ENCODE measurements at regions not wholly inside any gene's neighbourhood (a gene's known extent, or its start where the extent isn't known, plus 50 kb on each side); places are given as distances from the start of the nearest gene placed in this dataset.

DNA sequence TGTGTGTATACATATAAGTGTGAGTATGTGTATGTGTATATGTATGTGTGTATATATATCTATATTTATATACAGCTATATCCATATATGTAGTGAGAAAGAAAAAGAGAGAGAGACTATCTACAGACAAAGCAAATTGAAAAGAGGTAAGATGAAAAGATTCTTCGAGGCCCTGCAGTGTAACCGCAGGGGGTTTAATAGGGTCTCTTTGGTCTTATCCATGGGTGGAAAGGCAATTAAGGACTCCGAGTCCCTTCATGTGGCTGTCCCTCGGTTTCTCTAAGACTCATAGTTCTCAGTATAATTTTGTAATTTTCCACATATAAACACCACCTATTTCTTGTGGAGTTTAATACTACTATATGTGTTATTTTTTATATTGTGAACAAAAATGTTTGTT, 50.6 kb upstream of the JAZF1 start:
- peaks cover 0 to 6% of the 10 kb centered on the region in 2 donors for H3K27me3 Mint-ChIP-seq
- peaks cover 3 to 7% of the 10 kb centered on the region in 2 donors for H3K4me1 Mint-ChIP-seq
- H3K4me3 Mint-ChIP-seq = no peak overlapping the region
- H3K9me3 Mint-ChIP-seq = no peaks in the 10 kb centered on the region
- no peak overlapping the region for H3K27ac Mint-ChIP-seq
- DNase-seq = no peak
- no peaks in the 10 kb centered on the region for H3K36me3 Mint-ChIP-seq
- ATAC-seq (replicated peaks) = no peak

- Mint-ChIP-seq H3K27ac (no peak overlapping the region), H3K9me3 (no peaks in the 10 kb centered on the region), H3K27me3 (no peaks in the 10 kb centered on the region), H3K4me3 (no peak overlapping the region), H3K4me1 (peaks cover 13 to 38% of the 10 kb centered on the region in 2 donors), H3K36me3 (no peaks in the 10 kb centered on the region)
- ATAC-seq (replicated peaks) (no peak), DNase-seq (no peak)
Measured at GRCh38 chr7:28236560-28236959, 56.0 kb upstream of the JAZF1 start.

DNA sequence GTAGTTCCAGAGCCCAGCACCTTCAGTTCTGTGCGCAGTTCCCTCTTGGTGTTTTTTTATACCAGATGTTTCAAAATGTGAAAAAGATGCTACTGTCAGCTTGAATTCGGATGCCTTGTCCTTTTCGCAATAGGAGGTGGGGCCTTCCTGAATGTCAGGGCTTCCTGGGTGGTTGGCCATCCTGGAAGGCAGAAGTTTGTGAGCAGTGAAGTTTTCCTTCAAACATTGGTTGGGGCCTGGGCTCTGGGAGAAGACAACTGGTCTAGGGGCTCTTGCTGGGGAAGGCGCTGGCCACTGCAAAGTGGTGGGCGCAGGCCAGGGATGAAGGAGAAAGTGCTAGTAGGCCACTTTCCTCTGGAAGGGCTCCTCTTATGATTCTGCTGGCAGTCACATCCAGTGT, 56.8 kb upstream of the JAZF1 start:
- H3K27ac Mint-ChIP-seq = no peak overlapping the region

DNA sequence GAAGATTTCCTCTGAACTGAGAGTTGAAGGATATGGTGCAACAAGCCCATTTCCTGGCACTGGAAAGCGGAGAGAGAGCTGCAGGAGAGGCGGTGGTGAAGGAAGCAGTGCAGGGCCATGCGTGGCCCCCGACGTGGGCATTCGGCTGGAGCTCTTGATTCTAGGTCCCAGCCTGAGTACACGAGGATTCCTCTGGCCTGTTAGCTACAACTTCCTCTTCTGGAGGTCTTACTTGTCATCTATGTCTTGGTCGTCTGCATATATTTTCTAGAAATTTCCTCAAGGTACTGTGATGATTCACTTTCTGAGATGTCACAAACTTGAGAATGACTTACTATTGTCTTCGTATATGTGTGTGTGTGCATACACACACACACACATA, 59.2 kb upstream of the JAZF1 start:
- DNase-seq (peak; percentile 11), ATAC-seq (replicated peaks) (peak; percentile 96 to 97)
- H3K9me3 Mint-ChIP-seq = no peaks in the 10 kb centered on the region
- peak overlapping the region; percentile 94 for H3K27ac Mint-ChIP-seq
- peak overlapping the region; percentile 10 to 47 for H3K4me3 Mint-ChIP-seq
- H3K4me1 Mint-ChIP-seq = peaks cover 10 to 31% of the 10 kb centered on the region in 2 donors
- peaks cover 0 to 3% of the 10 kb centered on the region in 2 donors for H3K36me3 Mint-ChIP-seq
- no peaks in the 10 kb centered on the region for H3K27me3 Mint-ChIP-seq

More for the DNA sequence above, 56.8 kb upstream of the JAZF1 start:
- Mint-ChIP-seq H3K9me3 (no peaks in the 10 kb centered on the region), H3K36me3 (no peaks in the 10 kb centered on the region), H3K4me3 (no peak overlapping the region), H3K27me3 (no peaks in the 10 kb centered on the region), H3K4me1 (peaks cover 13 to 38% of the 10 kb centered on the region in 2 donors)
- no peak for ATAC-seq (replicated peaks)
- DNase-seq = no peak

DNA sequence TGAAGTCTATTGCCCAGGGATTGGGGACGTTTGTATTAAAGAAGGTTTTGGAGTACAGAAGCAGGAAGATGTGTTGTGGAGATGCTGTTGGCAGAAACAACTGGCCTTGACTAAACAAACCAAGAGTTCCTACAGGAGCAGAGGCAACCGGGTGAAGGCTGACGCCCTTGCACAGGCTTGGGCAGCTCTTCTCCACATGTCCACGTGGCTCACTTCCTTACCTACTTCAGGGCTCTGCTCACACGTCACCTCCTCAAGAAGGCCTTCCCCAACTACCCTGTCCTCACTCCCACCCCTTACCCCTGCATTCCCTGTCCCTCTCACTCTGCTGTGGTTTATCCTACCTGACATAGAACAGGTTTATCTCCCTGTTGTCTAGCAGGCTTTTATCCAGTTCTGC, 59.9 kb upstream of the JAZF1 start:
- ATAC-seq (replicated peaks) = no peak
- H3K27ac Mint-ChIP-seq = no peak overlapping the region
- no peaks in the 10 kb centered on the region for H3K9me3 Mint-ChIP-seq
- peaks cover 0 to 3% of the 10 kb centered on the region in 2 donors for H3K36me3 Mint-ChIP-seq
- H3K4me3 Mint-ChIP-seq = no peak overlapping the region
- H3K4me1 Mint-ChIP-seq = peaks cover 10 to 31% of the 10 kb centered on the region in 2 donors
- DNase-seq = no peak
- no peaks in the 10 kb centered on the region for H3K27me3 Mint-ChIP-seq

DNA sequence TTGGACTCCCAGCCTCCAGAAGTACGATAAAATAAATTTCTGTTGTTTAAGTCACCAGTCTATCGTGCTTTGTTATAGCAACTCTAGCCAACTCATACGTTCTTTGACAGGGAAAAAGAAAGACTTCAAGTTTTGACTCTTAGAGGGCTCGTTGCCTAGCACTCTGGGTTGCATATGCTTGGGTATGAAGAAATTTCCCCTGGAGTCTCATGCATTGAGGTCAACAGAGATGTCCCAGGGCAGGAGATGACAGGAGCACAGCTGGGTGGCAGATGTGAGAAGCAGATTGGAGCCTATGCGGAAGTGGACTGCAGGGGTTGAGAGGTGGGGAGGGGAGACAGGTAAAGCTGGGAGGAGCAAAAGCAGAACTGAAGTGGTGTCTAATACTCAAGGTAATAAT, 63.3 kb upstream of the JAZF1 start:
- Mint-ChIP-seq H3K36me3 (peaks cover 0 to 3% of the 10 kb centered on the region in 2 donors), H3K27ac (no peak overlapping the region), H3K9me3 (peaks cover 0 to 1% of the 10 kb centered on the region in 2 donors), H3K27me3 (no peaks in the 10 kb centered on the region), H3K4me3 (no peak overlapping the region), H3K4me1 (peaks cover 8 to 21% of the 10 kb centered on the region in 2 donors)
- DNase-seq (no peak), ATAC-seq (replicated peaks) (no peak)

DNA sequence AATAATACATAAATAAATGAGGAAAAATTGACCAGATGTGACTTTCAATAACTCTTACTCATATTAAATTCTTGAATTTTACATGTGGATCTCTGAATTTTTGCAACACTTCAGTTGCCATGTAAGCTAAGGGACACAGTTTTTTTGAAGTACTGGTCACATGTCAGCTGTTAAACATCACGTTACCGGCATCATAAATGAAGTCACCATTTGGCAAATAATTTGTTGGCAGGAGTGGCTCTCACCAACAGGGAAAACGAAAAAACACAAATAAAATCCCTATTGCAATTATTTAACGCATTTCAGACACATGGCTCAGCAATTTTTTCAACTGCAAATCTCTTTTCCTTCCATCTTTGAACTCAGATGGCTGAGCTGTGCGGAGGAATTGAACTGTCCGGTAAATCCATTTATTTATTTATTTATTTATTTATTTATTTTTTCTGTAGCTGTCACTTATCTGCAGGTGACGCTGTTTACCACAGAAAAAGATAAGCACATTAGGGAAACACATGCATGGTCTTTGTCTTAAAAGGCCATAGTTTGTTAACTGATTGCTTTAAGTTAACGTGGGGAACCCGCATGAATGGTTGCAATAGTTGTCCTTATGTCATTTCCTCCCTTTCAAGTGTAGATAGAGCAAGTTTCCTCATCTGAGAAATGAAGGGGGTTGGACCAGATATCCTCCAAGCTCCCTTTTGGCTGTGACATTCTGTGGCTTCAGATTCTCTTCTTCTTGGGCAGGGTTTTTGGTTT, 64.7 kb upstream of the JAZF1 start:
- H3K4me3 Mint-ChIP-seq = no peak overlapping the region
- H3K9me3 Mint-ChIP-seq = peaks cover 0 to 2% of the 10 kb centered on the region in 2 donors
- DNase-seq = no peak
- peaks cover 0 to 3% of the 10 kb centered on the region in 2 donors for H3K36me3 Mint-ChIP-seq
- peaks cover under 1 to 10% of the 10 kb centered on the region in 2 donors for H3K4me1 Mint-ChIP-seq
- no peaks in the 10 kb centered on the region for H3K27me3 Mint-ChIP-seq
- H3K27ac Mint-ChIP-seq = no peak overlapping the region
- ATAC-seq (replicated peaks) = no peak

GRCh38 chr7:28246921-28247461, 66.4 kb upstream of the JAZF1 start:
- peaks cover 0 to 3% of the 10 kb centered on the region in 2 donors for H3K36me3 Mint-ChIP-seq
- peaks cover 0 to 2% of the 10 kb centered on the region in 2 donors for H3K9me3 Mint-ChIP-seq
- H3K4me1 Mint-ChIP-seq = peaks cover 1 to 5% of the 10 kb centered on the region in 2 donors
- DNase-seq = no peak
- no peak overlapping the region for H3K4me3 Mint-ChIP-seq
- no peaks in the 10 kb centered on the region for H3K27me3 Mint-ChIP-seq
- no peak for ATAC-seq (replicated peaks)
- no peak overlapping the region for H3K27ac Mint-ChIP-seq

GRCh38 chr7:28258240-28258639, 77.6 kb upstream of the JAZF1 start:
- Mint-ChIP-seq H3K27ac (no peak overlapping the region), H3K36me3 (no peaks in the 10 kb centered on the region), H3K4me1 (peaks cover 0 to 4% of the 10 kb centered on the region in 2 donors), H3K9me3 (no peaks in the 10 kb centered on the region), H3K27me3 (peaks cover 0 to 8% of the 10 kb centered on the region in 2 donors), H3K4me3 (no peak overlapping the region)
- DNase-seq (no peak), ATAC-seq (replicated peaks) (no peak)

DNA sequence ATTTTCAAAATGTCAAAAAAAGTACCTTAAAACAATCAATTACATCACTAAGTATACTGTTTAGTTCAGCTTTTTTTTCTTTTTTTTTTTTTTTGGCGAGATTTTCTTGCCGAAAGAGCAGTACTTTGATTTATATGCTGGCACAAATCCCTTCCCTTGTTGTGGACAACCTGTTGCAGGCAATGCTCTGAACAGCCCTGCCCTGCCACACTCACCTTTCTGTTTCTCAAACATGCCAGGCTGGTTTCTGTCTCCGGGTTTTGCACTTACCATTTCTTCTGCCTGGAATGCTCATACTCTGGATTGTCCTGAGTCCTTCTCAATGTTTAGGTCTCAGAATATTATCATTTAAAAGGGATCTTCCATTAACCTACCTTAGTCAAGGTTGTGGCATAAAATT, 80.4 kb upstream of the JAZF1 start:
- Mint-ChIP-seq H3K9me3 (no peaks in the 10 kb centered on the region), H3K27ac (no peak overlapping the region)

GRCh38 chr7:28263622-28264271, 83.2 kb upstream of the JAZF1 start:
- no peaks in the 10 kb centered on the region for H3K36me3 Mint-ChIP-seq
- peaks cover 0 to 4% of the 10 kb centered on the region in 2 donors for H3K4me1 Mint-ChIP-seq
- H3K27ac Mint-ChIP-seq = no peak overlapping the region
- no peak overlapping the region for H3K4me3 Mint-ChIP-seq
- no peak for ATAC-seq (replicated peaks)
- no peak for DNase-seq
- no peaks in the 10 kb centered on the region for H3K9me3 Mint-ChIP-seq
- peaks cover 0 to 4% of the 10 kb centered on the region in 2 donors for H3K27me3 Mint-ChIP-seq

More for the DNA sequence above, 80.4 kb upstream of the JAZF1 start:
- H3K4me1 Mint-ChIP-seq = peaks cover 0 to 4% of the 10 kb centered on the region in 2 donors
- H3K4me3 Mint-ChIP-seq = no peak overlapping the region
- DNase-seq (no peak), ATAC-seq (replicated peaks) (no peak)
- peaks cover 0 to 8% of the 10 kb centered on the region in 2 donors for H3K27me3 Mint-ChIP-seq
- no peaks in the 10 kb centered on the region for H3K36me3 Mint-ChIP-seq

DNA sequence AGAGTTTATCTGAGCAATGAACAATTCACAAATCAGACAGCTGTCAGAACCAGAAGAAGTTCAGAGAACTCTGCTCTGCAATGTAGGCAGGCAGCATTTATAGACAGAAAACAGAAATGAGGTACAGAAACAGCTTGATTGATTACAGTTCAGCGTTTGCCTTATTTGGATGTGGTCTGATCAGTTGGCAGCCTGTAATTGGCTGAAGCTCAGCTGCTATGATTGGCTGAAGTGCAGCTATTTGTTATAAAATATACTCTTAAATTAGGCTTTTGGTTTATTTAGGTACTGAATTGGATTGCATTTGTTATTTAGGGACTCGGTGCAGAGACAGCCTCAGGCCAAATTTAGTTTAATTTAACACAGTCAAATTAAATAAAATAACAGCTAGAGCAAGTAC, 85.8 kb upstream of the JAZF1 start:
- ATAC-seq (replicated peaks) (no peak), DNase-seq (no peak)
- Mint-ChIP-seq H3K27ac (no peak overlapping the region), H3K36me3 (no peaks in the 10 kb centered on the region), H3K9me3 (peaks cover 0 to 2% of the 10 kb centered on the region in 2 donors), H3K27me3 (no peaks in the 10 kb centered on the region), H3K4me3 (no peak overlapping the region), H3K4me1 (peaks cover 15 to 24% of the 10 kb centered on the region in 2 donors)

DNA sequence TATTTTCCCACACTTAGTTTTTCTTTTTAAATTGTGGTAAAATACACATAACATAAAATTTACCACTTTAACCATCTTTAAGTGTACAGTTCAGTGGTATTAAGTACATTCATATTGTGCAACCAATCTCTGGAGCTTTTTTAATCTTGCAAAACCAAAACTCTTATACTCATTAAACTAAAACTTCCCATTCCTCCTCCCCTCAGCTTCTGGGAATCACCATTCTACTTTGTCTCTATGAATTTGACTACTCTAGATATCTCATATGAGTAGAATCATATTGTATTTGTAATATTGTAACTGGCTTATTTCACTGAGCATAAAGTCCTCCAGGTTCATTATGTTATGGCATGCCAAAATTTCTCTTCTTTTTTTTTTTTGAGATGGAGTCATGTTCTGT, 86.4 kb upstream of the JAZF1 start:
- H3K4me1 Mint-ChIP-seq = peaks cover 15 to 26% of the 10 kb centered on the region in 2 donors
- no peaks in the 10 kb centered on the region for H3K27me3 Mint-ChIP-seq
- peaks cover 0 to 2% of the 10 kb centered on the region in 2 donors for H3K9me3 Mint-ChIP-seq
- H3K4me3 Mint-ChIP-seq = no peak overlapping the region
- no peak for ATAC-seq (replicated peaks)
- H3K27ac Mint-ChIP-seq = no peak overlapping the region
- no peaks in the 10 kb centered on the region for H3K36me3 Mint-ChIP-seq
- no peak for DNase-seq

GRCh38 chr7:28269700-28270361, 89.2 kb upstream of the JAZF1 start:
- H3K4me1 Mint-ChIP-seq = peaks cover 19 to 33% of the 10 kb centered on the region in 2 donors
- ATAC-seq (replicated peaks) (peak; percentile 95 to 98), DNase-seq (peak; percentile 13)
- peak overlapping the region; percentile 5 for H3K27ac Mint-ChIP-seq
- peak overlapping the region; percentile 7 to 14 for H3K4me3 Mint-ChIP-seq
- H3K36me3 Mint-ChIP-seq = peaks cover 5 to 7% of the 10 kb centered on the region in 2 donors
- H3K27me3 Mint-ChIP-seq = no peaks in the 10 kb centered on the region
- peaks cover 4 to 5% of the 10 kb centered on the region in 2 donors for H3K9me3 Mint-ChIP-seq
